LNCaP clone FGC (cell line): ENCODE measurements at regions not wholly inside any gene's neighbourhood (a gene's known extent, or its start where the extent isn't known, plus 50 kb on each side); places are given as distances from the start of the nearest gene placed in this dataset.

Experiments
- DNase-seq: peaks from one replicate; pipeline ENCODE4 v3.0.0-alpha.2; 2011; ENCODE audit warnings: low read depth
- H3K4me3 ChIP-seq: 2 replicates; pipeline ENCODE4 v1.5.1; 2011; ENCODE audit warnings: mild to moderate bottlenecking, low read depth, low read length, control low read depth
- CTCF ChIP-seq: IDR thresholded peaks from 2 replicates; pipeline ENCODE4 v1.5.1; 2012; ENCODE audit warnings: mild to moderate bottlenecking; ENCODE audit not compliant: control insufficient read depth, insufficient read depth; ENCODE audit errors: extremely low read depth

- DNase-seq: no peak
- TF ChIP-seq CTCF: no peak
- no peak overlapping the region for H3K4me3 ChIP-seq
Measured at GRCh38 chr15:62242999-62243398, 77.9 kb upstream of the C2CD4B start.

GRCh38 chr15:62244762-62245161 lies 79.7 kb upstream of the C2CD4B start:
- DNase-seq: no peak
- no peak overlapping the region for H3K4me3 ChIP-seq
- no peak for TF ChIP-seq CTCF

- no peak overlapping the region for H3K4me3 ChIP-seq
- DNase-seq: no peak
- TF ChIP-seq CTCF: no peak
Measured at GRCh38 chr15:62248277-62248984, 83.3 kb upstream of the C2CD4B start.

GRCh38 chr15:62249501-62249900 lies 84.4 kb upstream of the C2CD4B start:
- DNase-seq: no peak
- no peak overlapping the region for H3K4me3 ChIP-seq
- no peak for TF ChIP-seq CTCF

GRCh38 chr15:62250186-62250585 lies 85.1 kb upstream of the C2CD4B start:
- DNase-seq: no peak
- H3K4me3 ChIP-seq: no peak overlapping the region
- TF ChIP-seq CTCF: no peak

GRCh38 chr15:62250978-62251377 lies 85.9 kb upstream of the C2CD4B start:
- DNase-seq: no peak
- TF ChIP-seq CTCF: no peak
- H3K4me3 ChIP-seq: no peak overlapping the region

GRCh38 chr15:62253294-62253693 lies 88.2 kb upstream of the C2CD4B start:
- TF ChIP-seq CTCF: no peak
- H3K4me3 ChIP-seq: no peak overlapping the region
- no peak for DNase-seq
